HG03280 (cell line): ENCODE measurements at regions not wholly inside any gene's neighbourhood (a gene's known extent, or its start where the extent isn't known, plus 50 kb on each side); places are given as distances from the start of the nearest gene placed in this dataset.
"Not testable (repeated sequence)": the region's sequence is repeated elsewhere in the genome, so short reads cannot be mapped to it uniquely, and the experiment has no call there.

Experiments used
- ATAC-seq: cut with Tn5 transposase; IDR thresholded peaks from one replicate; pipeline ENCODE4 v1.9.1; 2021; ENCODE audit warnings: mild to moderate bottlenecking, moderate library complexity; ENCODE audit not compliant: unreplicated experiment

DNA sequence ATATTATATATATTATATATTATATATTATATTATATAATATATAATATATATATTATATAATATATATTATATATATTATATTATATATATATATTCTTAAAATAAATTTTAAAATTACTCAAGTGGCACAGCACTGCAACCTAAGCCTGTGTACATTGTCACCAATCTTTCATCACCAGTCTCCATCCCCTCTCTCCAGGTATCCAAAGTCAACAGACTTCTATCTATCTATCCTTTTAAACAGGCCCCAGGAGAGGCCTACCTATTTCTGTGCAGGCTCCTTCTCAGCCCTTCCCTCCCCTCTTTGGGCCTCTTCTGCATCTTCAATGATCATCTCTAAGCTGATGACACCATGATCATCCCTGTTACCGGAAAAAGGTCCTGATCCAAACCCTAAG lies 111.7 kb downstream of the RHOU start:
- ATAC-seq, result no peak

DNA sequence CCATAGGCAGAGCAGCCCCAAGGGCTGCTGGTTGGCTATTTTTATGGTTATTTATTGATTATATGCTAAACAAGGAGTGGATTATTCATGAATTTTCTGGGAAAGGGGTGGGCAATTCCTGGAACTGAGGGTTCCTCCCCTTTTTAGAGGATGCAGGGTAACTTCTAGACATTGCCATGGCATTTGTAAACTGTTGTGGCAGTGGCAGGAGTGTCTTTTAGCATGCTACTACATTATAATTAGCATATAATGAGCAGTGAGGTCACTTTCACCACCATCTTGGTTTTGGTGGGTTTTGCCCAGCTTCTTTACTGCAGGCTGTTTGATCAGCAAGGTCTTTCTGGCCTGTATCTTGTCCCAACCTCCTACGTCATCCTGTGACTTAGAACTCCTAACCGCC lies 112.2 kb downstream of the RHOU start:
- not testable (repeated sequence) for ATAC-seq

DNA sequence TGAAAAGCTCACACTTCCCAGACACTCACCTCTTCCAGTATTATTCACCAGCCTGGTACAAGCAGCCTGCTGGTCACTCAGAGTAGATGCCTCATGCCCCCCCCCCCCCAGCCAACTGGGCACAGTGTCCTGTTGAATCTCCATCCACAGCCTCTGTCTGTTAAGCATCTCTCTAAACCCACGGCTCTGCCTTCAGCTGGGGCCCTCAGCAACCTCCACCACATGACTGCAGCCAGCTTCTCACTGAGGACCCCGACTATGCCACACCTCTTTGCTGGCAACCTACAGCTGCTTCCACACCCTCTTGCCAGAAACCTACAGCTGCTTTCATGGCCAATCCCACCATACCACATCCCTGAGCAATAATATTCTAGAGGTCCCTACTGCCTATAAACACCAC lies 113.1 kb downstream of the RHOU start:
- no peak for ATAC-seq

DNA sequence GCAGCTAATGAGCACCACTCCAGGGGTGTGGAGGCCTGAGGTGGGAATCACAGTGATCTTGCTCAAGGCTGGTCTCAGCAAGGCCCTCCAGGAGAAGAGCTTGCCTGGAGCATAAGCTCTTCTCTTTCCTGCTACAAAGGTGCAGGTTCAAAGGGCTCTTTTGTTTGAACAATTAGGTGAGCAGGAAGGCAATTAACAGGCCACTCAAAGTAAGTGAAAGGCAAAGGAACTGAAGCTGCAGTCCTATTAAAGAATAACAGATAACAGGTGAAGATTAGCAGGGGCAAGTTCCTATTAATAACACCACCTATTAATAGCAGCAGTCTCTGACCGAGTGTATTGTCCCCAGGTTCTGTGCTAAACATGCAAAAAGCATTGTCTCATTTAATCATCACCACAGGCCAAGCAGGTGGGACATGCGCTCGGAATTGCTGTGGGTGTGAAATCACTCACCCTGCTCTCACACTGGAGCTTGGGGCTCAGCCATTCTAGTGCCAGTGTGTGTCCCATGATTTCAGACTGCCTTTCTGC lies 113.8 kb downstream of the RHOU start:
- ATAC-seq, result no peak

DNA sequence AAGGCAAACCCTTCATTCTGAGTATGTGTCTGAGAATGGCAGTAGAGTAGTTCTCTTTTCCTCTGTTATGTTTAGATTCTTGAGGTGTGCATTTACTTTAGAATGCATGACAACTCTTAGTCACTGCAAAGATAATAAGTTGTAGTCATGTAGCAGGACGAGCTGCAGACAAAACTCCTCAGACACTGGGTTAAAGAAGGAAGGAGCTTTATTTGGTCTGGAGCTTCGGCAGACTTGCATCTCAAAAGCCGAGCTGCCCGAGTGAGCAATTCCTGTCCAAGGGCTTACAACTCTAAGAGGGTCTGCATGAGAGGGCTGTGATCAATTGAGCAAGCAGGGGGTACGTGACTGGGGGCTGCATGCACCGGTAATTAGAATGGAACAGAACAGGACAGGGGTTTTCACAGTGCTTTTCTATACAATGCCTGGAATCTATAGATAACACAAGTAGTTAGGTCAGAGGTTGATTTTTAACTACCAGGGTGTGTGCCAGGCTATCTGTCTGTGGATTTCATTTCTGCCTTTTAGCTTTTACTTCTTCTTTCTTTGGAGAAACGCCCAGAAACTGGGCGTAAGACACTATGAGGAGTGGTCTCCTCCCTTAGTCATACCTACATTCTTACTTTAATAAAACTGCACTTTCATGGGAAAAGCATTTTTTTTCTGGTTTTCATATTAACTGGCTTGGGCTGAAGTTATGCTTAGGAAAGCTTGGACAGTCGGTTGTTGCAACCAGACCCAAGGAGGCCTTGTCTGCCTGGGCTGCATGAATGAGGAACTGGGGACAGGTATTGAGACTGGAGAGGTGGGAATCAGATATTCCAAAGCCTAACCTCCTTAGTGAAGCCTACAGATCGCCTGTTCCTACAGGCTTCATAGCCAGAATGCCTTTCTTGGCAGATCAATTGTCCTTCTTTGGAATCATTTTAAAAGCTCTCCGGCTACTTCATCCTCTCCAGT lies 115.1 kb downstream of the RHOU start:
- ATAC-seq, result no peak

DNA sequence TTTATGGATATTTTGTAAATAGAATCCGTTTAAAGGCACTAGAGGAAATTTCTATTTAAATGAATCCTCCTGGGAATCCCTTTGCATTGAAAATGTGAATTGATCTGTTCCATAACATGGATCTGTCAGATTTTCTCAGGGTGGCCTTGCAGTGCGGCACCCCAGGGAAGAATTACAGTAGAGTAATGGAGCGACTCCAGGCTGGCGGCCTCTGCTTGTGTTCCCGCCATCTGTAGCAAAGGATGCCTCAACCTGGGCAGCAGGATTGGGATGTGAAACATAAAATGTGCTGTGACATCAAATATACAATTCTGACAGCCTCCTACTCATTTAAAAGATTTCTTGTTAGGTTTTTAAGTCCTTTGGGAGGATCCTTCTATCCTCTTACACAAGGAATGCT lies 115.9 kb downstream of the RHOU start:
- ATAC-seq, result no peak

DNA sequence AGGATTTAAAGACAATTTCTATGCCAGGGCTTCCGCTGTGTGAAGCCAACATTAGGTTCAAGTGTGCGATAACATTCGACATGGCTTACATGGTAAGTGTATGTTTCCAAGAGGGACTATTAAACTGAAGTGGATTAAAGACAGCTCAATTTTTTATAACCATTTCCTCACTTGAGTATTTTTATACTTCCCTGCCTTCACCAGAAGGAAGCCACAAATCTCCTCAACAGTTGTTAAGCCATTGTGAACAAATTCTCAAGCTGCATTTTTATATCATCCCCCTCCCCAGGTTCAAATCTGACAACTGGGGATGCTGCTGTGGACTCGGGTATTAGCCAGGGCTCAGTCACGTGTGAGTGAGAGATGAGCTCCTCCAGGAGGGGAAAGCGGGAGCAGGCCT lies 116.3 kb downstream of the RHOU start:
- no peak for ATAC-seq

DNA sequence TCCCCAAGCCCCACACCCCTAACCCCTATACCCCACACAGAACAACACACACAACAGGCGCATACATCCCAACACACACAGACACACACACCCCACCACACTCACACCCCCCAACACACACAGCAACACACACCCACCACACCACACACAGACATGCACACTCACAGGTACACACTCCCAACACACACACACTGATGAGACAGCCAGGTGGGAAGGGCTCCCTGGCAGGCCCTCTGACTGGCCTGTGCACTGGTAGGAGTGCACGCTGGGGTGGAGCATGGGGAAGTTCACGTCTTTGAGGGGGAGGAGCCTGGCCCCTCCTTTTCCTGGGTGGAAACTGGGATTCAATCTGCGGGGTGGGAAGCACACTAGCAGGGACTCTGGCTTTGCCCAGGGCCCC lies 116.7 kb downstream of the RHOU start:
- ATAC-seq, result no peak

DNA sequence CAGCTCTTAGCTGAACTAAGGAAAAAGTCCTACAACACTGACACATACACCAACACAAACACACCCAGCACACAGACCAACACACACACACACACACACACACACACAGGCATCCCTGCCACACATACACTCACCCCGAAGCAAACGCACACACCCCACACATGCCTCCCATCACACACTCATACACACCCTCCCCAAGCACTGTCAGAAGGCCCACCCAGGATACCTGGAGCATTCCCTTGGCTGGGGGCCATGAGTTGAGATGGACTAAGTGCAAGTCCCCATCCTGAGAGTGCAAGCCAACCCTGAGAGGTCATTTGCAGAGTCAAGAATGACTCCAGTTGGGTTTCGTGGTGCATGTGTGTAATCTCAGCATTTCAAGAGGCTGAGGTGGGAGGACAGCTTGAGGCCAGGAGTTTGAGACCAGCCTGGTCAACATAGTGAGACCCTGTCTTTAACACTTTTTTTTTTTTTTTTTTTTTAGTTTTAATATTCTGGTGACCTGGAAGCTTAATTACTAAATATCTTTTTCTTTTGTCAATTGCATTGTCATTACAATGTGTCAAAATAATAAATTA lies 117.3 kb downstream of the RHOU start:
- ATAC-seq, result no peak

DNA sequence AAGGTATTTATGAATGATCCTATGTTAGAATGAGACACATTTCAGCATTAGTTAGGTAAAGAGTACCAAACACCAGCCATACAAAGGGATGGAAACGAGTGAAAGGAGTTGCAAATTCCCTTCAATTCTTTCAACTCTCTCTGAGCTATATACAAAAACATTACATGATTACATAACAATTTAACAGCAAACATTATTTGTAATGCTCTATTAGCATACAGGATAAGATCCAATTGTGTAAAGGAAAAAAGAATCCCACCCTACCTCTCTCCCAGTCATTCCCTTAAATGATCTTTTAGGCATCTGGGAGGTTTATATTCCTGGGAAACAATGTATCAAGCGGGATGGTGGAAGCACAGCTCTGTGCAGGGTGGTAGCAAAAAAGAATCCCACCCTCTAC lies 117.9 kb downstream of the RHOU start:
- no peak for ATAC-seq

DNA sequence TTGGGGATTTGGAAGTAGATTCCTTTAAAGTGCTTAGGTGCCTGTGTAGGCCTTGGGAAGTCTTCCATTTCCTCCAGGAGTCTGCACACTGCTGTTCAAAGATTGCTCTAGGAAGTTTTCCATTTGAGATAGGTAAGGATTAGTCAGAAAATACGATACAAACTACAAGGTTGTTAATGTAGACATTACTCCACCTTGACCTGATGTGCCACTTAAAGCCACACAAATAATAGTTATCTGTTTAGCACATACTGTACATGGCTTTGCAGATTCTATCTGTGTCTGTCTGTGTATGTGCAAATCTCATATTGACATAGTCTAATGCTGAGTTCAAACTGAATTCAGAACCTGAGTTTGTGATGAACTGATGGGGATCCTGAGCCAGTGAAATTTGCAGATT lies 118.4 kb downstream of the RHOU start:
- no peak for ATAC-seq

DNA sequence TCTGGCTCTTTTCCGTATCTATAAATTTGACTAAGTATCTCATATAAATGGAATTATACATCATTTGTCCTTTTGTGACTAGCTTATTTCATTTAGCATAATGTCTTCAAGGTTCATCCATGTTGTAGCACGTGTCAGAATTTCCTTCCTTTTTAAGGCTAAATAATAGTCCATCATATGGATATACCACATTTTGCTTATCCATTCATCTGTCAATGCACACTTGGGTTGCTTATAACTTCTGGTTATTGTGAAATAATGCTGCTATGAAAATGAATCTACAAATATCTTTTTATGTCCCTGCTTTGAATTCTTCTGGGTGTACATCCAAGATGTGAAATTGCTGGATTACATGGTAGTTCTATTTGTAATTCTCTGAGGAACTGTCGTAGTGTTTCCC lies 119.6 kb downstream of the RHOU start:
- ATAC-seq, result no peak

DNA sequence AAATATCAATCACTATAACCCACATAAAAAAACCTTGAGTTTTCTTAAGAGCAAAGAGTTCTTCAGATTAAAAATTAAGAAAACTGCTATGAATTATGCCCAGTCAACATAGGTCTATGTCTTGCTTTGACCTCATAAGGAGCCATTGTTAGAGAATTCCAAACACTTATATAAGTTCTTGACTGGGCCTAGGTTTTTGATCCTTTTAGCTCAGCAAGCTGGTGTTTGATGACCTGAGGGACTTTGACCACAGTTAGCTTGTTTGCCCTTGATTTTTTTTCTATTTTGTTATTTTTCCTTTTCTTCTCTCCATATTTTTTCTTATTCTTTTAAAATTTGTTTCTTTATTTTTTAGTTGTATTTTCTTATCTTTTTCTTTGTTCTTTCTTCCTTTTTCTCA lies 122.3 kb downstream of the RHOU start:
- no peak for ATAC-seq

DNA sequence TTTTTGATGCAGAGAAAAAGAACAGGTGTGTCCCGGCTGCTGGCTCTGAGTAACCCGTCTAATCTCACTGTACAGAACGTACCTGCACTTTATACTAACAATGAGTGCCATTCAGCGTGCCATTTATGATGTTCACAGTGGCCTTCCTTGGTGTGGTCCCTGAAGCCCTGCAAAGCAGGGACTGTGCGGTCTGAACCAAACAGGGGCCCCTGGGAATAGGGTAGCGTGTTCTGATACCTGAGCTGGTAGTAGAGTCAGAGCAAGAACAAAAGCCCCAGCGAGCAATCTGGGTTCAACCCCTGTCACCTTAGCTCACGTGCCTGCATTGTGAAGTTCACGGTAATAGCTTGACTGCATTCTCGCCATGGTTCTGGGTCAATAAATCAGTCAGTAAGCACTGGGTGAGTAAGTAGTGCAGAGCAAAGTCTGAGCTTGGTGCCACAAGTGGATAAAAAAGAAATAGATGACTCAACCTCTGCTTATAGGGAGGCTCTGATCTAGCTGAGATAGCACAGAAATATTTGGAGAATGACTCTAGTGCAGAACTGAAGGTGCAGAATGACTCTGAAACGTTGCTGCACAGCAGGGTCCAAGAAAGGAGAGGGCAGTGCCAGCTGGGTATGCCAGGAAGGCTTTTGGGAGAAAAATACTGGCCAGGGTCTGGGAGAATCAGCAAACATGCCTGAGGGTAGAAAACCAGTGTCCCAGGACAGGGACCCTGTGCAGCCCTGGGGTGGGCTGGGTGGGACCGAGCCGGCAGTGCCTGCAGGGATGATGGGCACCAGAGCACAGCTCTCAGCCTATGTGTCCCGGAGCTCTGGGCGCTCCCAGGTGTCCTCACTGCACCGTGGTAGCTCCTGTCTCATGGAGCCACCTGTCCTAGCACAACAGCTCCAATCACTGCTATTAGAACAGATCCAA lies 125.9 kb downstream of the RHOU start:
- no peak for ATAC-seq

DNA sequence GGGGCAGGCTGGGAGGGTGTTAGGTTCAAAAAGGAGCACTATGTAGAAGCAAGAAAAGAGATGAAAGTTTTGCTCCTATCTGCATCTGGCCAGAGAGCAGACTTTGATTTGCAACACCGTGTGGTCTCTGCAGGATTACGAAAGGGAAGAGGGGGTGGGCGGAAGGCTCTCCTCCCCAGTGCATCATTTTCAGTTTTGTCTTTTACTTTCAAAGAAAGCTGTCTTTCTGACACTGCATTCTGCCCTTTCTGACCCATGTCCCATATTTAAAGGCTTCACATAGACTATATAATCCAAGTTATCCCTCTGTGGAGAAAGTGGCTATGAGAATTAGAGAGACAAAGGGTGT lies 126.5 kb downstream of the RHOU start:
- no peak for ATAC-seq

DNA sequence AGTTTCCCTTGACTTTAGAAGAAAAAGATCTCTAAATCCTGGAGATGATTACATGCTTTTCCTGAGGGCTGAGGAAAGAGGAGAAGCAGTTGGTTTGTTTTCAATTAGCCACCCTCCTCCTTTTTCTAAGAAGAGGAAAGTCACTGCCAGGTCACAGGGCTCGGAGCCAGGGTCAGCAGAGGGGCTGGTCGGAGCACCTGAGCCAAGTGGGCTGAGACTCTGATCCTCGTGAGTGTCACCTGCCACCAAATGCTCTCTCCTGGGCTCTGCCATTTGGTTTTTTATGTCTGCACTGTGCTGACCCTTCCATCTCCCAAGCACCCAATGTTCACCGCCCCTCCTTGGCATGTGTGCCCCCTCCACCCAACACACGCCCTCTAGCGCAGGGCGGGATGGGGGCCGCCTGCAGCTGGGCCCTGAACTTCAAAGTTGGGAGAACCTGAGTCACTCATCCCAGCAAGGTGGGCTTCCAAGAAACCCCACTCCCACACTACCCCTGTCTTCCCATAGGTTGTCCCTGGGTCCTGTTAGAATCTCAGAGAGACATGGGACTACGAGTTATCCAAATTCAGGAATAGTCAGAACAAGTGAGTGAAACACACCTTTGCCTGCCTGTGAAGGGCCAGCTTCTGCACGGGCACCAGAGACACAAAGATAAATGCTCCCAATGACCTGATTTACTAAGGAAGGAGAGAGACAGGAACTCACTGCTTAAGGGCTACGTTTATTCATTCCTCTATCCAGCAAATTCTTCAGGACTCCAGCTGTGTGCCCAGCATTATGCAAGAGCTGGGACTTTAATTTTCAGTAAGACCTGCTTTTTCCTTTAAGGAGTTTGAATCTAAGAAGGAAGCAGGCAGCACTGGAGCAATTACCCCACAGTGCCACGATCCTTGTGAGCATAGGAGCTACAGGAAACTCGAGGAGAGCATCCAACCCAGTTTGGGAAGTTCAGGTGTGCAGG lies 127.5 kb downstream of the RHOU start:
- ATAC-seq, result no peak

DNA sequence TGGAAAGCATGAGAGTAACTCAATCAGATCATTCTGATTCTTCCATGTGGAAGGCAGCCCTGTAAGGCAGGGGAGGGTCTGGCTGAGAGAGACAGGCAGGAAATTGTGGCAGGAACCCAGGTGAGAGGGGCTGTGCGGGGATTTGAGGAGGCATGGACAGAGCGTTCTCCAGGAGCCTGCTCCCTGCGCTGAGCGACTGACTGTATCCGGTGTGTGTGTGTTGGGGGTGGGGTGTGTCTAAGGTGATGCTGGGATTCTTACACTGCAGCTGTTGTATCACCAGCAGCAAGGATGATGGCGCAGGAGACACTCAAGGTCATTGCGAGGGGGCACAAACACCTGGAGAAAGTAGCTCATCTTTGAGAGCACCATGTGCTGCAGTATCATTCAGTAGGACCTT lies 128.5 kb downstream of the RHOU start:
- ATAC-seq, result no peak

DNA sequence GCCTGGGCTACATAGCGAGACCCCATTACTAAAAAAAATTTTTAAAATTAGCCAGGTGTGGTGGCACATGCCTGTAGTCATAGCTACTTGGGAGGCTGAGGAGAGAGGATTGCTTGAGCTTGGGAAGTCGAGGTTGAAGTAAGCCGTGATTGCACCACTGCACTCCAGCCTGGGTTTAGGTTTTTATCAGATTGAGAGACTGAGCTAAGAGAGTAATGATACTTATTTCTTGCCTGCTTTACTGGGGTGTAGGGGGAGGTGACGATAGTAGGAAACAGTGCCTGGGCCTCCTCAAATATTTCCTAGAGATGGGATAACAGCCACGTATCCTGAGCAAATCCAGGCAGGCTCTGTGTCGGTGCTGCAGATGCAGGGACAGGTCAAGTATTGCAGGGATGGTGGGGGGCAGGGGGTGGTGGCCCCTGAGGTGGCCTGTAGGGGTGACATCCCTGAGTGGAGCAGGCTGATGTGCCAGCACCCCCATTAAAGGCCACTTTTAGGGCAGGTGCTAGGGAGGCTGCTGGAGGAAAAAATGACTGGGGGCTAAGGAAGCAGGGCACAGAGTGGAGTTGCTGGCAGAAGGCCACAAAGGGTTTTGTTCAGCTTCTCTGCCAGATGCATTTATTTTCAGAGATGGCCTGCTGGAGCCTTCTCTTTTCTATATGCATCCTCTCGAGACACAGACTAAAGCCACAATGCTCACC lies 130.5 kb downstream of the RHOU start:
- ATAC-seq, result no peak

DNA sequence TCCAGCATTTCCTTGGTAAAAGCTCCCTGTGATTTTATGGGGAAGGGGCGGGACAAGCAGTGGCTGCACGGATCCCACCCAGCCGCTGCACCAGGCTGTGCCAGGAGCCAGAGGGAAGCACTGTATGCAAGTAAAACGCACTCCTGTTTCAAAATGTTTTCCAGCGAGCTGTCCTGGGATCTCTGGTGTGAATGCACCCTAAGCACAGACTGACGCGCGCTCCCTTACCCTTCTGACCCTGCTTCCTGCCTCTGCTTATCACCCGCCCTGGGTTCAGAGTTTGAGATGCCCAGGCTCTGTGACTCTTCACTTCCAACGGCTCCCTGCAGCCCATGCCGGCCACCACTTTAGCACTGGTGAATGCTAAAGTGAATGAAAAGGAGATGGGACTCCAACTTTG lies 131.2 kb downstream of the RHOU start:
- no peak for ATAC-seq
